OCI-LY1 (cell line): ENCODE measurements at regions not wholly inside any gene's neighbourhood (a gene's known extent, or its start where the extent isn't known, plus 50 kb on each side); places are given as distances from the start of the nearest gene placed in this dataset.

Experiments
- CTCF ChIP-seq: fragments of 200-600 bp; sonication (generic), shearing (Covaris generic); IDR thresholded peaks from 2 replicates; pipeline ENCODE4 v1.5.1; 2017; ENCODE audit warnings: mild to moderate bottlenecking, antibody characterized with exemption, low read length, moderate library complexity, mixed read lengths
- EZH2 ChIP-seq: fragments of 200-600 bp; sonication (generic), shearing (Covaris generic); IDR thresholded peaks from 2 replicates; pipeline ENCODE4 v1.8.0; 2017; ENCODE audit warnings: borderline replicate concordance, mixed run types, mild to moderate bottlenecking, antibody characterized with exemption, low read length, moderate library complexity, mixed read lengths

- no peak for TF ChIP-seq EZH2
- TF ChIP-seq CTCF = no peak
Measured at GRCh38 chr9:87089929-87090328, 142.6 kb upstream of the GAS1 start.
